GM18868 (cell line): ENCODE measurements at regions not wholly inside any gene's neighbourhood (a gene's known extent, or its start where the extent isn't known, plus 50 kb on each side); places are given as distances from the start of the nearest gene placed in this dataset.

Experiments
- ATAC-seq: cut with Tn5 transposase; IDR thresholded peaks from one replicate; pipeline ENCODE4 v1.9.1; 2021; ENCODE audit warnings: mild to moderate bottlenecking, moderate library complexity; ENCODE audit not compliant: unreplicated experiment

- ATAC-seq = no peak
Measured at GRCh38 chr16:87185983-87186382, 131.2 kb downstream of the C16orf95 start.

- ATAC-seq = no peak
Measured at GRCh38 chr16:87186446-87186845, 130.7 kb downstream of the C16orf95 start.

GRCh38 chr16:87186876-87187533 lies 130.2 kb downstream of the C16orf95 start:
- no peak for ATAC-seq

GRCh38 chr16:87188104-87188503 lies 129.1 kb downstream of the C16orf95 start:
- ATAC-seq = no peak

GRCh38 chr16:87189426-87189825 lies 127.8 kb downstream of the C16orf95 start:
- no peak for ATAC-seq

GRCh38 chr16:87190288-87191230 lies 126.6 kb downstream of the C16orf95 start:
- ATAC-seq = no peak

- no peak for ATAC-seq
Measured at GRCh38 chr16:87192452-87193073, 124.6 kb downstream of the C16orf95 start.

GRCh38 chr16:87194172-87194571 lies 123.0 kb downstream of the C16orf95 start:
- ATAC-seq = no peak

- no peak for ATAC-seq
Measured at GRCh38 chr16:87195161-87195560, 122.0 kb downstream of the C16orf95 start.

- ATAC-seq = no peak
Measured at GRCh38 chr16:87196231-87196630, 121.0 kb downstream of the C16orf95 start.

GRCh38 chr16:87196661-87197060 lies 120.5 kb downstream of the C16orf95 start:
- ATAC-seq = no peak

- no peak for ATAC-seq
Measured at GRCh38 chr16:87198328-87198832, 118.8 kb downstream of the C16orf95 start.

- ATAC-seq = no peak
Measured at GRCh38 chr16:87198881-87199280, 118.3 kb downstream of the C16orf95 start.

GRCh38 chr16:87199379-87199778 lies 117.8 kb downstream of the C16orf95 start:
- ATAC-seq = no peak

- ATAC-seq = no peak
Measured at GRCh38 chr16:87199901-87200300, 117.3 kb downstream of the C16orf95 start.

GRCh38 chr16:87200637-87201036 lies 116.6 kb downstream of the C16orf95 start:
- ATAC-seq = no peak

GRCh38 chr16:87201052-87201451 lies 116.1 kb downstream of the C16orf95 start:
- no peak for ATAC-seq

- no peak for ATAC-seq
Measured at GRCh38 chr16:87201790-87202189, 115.4 kb downstream of the C16orf95 start.

GRCh38 chr16:87202346-87202745 lies 114.8 kb downstream of the C16orf95 start:
- no peak for ATAC-seq

- ATAC-seq = no peak
Measured at GRCh38 chr16:87203060-87203656, 114.0 kb downstream of the C16orf95 start.
